ENCODE measurements at regions not wholly inside any gene's neighbourhood (a gene's known extent, or its start where the extent isn't known, plus 50 kb on each side); places are given as distances from the start of the nearest gene placed in this dataset.

DNA sequence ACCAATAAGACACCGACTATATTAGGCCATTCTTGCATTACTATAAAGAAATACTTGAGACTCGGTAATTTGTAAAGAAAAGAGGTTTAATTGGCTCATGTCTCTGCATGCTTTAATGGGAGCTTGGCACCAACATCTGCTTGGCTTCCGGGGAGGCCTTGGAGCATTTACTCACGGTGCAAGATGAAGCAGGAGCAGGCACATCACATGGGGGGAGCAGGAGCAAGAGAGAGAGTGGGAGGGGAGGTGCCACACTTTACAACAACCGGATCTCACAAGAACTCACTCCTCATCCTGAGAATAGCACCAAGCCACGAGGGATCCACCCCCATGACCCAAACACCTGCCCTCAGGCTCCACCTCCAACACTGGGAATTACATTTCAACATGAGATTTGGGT lies 224.8 kb downstream of the KLF5 start:
- no peak for DNase-seq

- no peak for DNase-seq
These were observed 222.9 kb downstream of the KLF5 start for GRCh38 chr13:73281746-73282145.

DNA sequence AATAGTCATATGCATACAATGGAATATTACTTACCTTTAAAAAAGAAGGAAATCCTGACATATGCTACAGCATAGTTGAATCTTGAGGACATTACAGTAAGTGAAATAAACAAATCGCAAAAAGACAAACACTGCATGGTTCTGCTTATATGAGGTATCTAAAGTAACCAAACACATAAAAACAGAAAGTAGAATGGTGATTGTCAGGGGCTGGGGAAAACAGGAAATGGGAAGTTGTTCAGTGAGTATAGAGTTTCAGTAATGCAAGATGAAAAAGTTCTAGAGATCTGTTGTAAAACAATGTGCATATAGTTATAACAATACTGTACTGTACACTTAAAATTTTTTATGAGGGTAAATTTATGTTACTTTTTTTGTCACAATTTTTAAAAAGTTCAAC lies 219.4 kb downstream of the KLF5 start:
- DNase-seq = no peak

- no peak for DNase-seq
These were observed 216.4 kb downstream of the KLF5 start for GRCh38 chr13:73275163-73275562.

DNA sequence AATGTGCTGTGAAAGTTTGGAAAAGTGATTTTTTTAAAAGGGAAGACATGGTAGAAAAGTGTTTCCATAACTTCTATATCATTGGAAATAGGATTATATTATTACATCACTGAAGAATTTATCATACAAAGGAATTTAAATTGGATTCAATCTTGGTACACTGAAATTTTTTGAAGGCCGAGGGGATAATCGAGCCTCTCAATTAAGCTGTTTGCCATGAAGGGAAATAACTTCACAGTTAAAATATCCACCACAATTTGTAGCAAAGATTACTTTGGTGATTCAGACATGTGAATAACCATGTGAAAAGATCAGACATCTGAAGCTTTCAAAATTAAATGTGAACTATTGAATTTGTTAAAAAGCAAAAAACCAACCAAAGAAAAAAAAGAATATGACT lies 215.3 kb downstream of the KLF5 start:
- no peak for DNase-seq

GRCh38 chr13:73273745-73274144 lies 214.9 kb downstream of the KLF5 start:
- no peak for DNase-seq

- DNase-seq = no peak
These were observed 214.5 kb downstream of the KLF5 start for GRCh38 chr13:73273276-73273675.

DNA sequence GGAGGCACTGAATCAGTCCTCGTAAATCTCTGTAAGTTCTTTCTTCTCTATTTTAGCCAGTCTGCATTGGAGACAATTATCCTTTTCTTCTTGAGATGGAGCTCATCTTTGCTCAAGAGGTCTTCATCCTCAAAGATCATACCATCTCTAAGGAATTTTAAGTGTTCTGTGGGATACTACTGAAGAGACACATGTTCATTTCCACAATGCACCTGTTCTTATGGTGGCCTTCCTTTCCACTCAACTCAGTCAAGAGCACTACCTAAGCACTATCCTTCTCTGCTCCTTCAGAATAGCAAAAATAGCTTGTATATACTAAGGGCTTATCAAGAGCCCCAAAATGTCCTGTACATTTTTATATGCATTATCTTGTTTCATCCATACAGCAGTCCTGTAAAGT lies 214.0 kb downstream of the KLF5 start:
- no peak for DNase-seq

DNA sequence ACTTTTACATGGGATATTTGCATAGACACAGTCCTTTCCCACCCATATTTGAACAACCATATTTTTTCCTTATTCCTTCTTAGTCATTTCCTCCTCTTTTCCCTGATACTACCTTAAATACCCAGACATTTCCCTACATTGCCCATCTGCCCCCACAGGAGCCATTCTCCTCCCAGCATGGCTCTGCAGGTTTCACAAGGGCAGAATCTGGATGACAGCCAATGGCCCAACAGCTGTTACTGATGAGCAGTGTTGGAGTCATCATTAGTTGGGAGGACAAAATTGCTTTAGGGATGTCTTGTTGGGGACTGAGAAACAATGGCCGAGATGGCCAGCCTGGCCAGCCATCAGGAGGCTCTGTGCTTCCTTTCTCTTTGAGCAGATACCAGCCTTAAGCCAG lies 209.5 kb downstream of the KLF5 start:
- no peak for DNase-seq

DNA sequence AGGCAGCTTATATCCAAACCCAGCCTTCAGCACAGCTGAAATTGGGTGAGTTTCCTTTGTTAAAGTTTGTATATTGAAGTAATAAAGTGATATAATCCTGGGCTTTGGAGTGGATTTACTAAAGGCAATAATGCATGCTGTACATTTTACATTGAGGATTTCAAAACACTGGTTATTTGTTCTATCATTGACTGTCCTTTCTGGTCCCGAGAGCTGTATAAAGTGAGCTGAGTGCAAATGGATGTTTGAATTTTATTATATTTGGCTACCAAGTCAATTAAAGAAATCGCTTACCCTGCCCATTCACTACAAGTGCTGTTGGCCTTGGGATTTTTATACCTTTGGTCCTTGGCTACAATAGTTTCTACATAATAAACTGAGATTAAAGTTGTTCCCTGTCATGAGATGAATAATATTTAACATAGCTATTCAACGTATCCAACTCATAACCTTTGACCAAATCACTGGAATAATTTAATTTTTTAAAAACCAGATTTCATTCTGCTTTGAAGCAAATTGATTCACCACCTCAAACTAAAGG lies 207.9 kb downstream of the KLF5 start:
- DNase-seq = no peak

GRCh38 chr13:73262862-73263627 lies 204.2 kb downstream of the KLF5 start:
- no peak for DNase-seq

DNA sequence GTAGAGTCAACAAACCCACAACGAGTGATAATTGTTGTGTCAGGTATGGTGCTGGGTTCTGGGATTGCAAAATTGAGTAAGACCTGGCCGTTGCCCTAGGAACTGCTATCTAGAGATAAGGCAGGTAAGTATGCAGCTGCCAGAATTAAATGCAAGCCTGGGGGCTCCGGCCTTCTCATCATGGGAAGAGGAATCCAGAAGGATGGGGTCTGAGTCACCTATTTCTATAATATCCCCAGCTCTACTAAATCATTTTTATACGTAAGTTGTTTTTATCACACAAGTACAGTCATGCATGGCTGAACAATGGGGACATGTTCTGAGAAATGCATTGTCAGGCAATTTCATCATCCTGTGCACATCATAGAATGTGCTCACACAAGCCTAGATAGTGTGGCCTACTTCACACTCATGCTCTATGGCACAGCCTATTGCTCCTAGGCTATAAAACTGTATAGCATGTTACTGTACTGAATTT lies 203.0 kb downstream of the KLF5 start:
- DNase-seq = no peak

DNA sequence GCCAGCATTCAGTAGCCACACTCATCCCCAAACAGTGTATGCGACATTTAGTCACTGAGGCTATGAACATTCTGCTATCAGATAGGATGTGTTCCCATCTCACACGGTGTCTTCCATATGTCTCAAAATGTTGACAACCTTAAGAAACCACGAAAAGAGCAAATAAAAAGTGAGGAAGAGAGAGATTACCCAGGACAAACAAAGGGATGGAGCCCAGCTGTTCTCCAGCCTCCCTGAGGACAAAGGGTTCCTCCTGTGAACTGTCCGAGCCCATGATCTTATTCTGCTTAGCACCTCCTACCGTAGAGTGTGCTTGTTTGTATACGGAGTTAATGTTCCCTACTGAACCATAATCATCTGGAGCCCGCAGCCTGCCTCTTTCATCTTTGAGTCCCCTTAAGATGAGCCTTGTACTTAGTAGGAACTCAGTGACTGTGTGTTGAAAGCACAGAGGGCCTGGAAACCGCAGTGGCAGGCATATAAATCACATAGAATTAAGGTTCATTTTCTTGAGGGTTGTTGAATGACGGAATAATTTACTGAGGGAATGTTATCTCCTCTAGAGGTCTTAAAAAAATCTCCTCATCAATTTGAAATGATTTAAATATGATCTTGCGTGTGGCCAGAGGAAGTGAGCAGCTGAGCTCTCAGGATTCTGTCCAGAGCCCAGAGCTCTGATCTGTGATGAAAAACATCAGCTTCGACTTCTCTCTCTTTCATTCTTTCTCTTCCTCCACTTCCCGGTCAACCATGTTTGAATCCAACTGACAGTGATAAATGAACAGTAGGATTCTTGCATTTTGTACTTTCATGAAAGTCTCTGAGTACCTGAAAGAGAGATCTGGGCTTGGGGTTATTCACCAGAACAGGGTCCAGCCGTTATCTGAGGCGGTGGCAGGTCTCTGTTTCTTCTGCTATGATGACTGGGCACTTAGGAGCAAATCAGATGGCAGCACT lies 200.5 kb downstream of the KLF5 start:
- no peak for DNase-seq

DNA sequence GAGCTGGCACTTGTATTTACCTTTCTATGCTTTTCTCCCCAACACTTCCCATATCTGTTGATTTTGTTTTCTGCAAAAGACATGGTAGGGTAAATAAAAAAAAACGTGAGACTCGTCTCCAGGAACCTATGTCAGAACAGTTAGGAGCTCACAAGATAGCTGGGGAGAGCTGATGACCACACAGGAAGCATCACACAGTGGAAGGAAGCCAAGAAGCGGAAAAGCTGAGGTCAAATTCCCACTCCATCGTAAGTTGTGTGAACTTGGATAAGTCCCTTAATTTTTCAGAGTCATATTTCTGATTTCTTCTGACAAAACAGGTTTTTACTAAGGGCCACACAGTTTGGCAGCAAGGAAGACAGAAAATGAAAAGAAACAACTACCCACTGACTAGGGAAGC lies 199.6 kb downstream of the KLF5 start:
- DNase-seq = peak; percentile 14 to 30

GRCh38 chr13:73254827-73255226 lies 196.0 kb downstream of the KLF5 start:
- no peak for DNase-seq

DNA sequence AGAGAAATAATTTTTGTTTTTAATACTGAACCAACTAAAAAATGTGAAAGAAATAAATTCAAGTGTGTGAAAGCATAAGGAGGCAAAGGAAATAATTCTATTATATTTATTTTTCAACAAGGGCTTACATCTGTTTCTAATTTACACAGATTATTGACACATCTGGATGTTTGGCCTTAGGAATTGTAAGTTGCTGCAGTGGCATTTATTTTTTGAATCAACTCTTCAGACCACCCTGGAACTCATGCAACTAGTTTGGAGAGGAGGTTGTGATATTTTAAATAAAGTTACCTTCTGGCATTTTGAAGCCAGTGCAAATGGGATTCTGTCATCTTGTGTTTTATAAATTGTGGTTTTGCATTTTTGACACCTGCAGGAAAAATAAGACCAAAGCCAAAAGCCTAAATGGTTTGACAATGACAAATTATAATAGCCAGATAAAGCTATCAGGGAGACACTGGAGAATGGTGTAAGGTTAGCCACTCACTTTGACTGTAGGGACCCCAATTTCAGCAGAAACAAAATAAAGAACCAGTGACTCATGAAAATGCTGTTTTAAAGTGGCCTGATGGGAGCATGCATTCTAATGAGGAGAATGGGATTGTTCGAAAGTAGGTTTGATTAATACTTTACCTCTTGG lies 192.9 kb downstream of the KLF5 start:
- no peak for DNase-seq

- peak in 1 of 2 donors; percentile 12 for DNase-seq
These were observed 191.3 kb downstream of the KLF5 start for GRCh38 chr13:73250061-73250460.

DNA sequence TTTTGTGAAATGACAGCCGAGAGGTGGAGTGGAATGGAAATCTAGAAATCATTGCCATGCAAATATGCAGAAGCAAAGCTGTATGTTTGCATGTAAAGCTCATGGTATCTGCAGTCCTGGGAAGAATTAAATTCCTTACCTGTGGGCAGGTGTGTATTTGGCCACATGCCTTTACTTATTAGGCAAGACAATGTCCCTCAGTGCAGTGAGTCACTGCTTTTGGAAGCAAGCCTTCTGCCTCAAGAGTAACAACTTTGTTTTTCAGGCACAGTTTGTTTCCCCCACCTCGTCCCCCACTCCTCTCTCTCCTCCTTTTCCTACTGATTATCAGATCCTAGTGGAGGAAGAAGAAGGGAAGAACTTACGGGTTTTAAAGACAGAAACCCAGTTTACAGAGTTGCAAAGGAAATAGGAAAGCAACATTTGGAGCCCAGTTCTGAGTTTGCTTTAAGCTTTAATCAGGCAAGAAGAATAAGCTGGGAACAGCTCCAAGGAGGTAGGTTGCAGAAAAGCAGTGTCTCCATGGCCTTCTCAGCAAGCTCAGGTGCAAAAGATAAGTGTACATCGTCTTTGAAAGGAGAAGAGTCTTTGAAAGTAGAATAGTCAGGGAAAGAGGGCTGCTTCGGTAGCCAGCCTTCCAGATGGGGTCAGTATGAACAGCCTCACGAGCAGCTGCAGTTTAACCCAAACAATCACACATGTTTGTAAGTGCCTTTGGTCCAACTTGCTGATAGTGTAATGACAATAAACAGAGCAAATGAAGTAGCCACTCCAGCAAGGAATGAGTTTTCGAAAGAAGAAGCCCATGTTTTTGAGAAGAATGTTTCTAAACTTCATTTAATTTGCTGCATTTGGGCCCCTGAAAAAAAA lies 190.1 kb downstream of the KLF5 start:
- no peak for DNase-seq

- DNase-seq = no peak
These were observed 189.3 kb downstream of the KLF5 start for GRCh38 chr13:73248154-73248553.

GRCh38 chr13:73245246-73245645 lies 186.4 kb downstream of the KLF5 start:
- DNase-seq = no peak

DNA sequence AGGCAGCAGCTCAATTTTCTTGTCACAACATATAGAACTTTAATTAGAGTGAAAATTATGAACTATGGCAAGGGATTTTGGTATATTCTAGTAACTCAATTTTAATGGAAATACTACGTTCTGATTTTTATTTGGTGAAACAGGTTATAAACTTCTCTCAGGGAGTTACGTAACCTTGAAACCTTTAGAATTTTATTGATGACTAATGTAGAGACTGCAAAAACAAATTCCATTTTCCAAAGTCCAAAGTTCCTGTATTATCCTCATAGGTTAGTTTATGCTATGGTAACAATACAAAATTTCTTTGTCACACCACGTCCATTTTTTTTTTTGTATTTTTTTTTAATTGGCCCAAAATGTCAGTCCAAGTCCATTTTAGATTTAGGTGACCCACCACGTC lies 185.7 kb downstream of the KLF5 start:
- no peak for DNase-seq

DNA sequence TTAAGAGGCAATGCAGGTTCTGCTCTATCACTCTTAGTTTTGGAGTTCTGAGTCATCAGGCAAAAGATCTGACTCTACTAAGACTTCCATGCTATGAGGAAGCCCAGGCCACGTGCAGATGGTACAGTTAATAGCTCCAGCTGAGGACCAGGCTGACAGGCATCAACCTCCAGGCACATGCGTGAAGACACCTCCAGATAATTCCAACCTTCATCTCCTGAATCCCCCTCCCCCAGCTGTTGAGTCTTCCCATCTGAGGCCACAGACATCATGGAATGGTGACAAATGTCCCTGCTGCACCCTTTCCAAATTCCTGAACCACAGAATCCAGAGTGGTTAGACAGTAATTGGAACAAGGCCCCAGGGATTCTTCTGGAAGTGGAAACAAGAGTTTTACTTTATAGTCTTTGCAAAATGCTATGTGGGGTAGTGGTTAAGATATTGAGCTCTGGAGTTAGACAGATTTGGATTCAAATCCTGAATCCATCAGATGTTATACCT lies 183.8 kb downstream of the KLF5 start:
- DNase-seq = no peak

Data from inflammatory macrophage (primary cell).